ENCODE measurements at regions not wholly inside any gene's neighbourhood (a gene's known extent, or its start where the extent isn't known, plus 50 kb on each side); places are given as distances from the start of the nearest gene placed in this dataset.
"Not testable (repeated sequence)": the region's sequence is repeated elsewhere in the genome, so short reads cannot be mapped to it uniquely, and the experiment has no call there.

GRCh38 chr17:53475002-53475401 lies 347.7 kb upstream of the KIF2B start:
- DNase-seq = no peak

- DNase-seq = no peak
Observed at GRCh38 chr17:53472586-53472985, 350.1 kb upstream of the KIF2B start.

- no peak for DNase-seq
Observed at GRCh38 chr17:53471514-53471913, 351.2 kb upstream of the KIF2B start.

GRCh38 chr17:53470626-53471025 lies 352.1 kb upstream of the KIF2B start:
- DNase-seq = no peak

- DNase-seq = no peak
Observed at GRCh38 chr17:53466733-53467132, 356.0 kb upstream of the KIF2B start.

- DNase-seq = not testable (repeated sequence)
Observed at GRCh38 chr17:53464396-53464795, 358.3 kb upstream of the KIF2B start.

GRCh38 chr17:53463363-53463762 lies 359.4 kb upstream of the KIF2B start:
- DNase-seq = no peak

GRCh38 chr17:53462393-53462811 lies 360.3 kb upstream of the KIF2B start:
- DNase-seq = no peak

- not testable (repeated sequence) for DNase-seq
Observed at GRCh38 chr17:53455943-53456342, 366.8 kb upstream of the KIF2B start.

GRCh38 chr17:53454337-53454736 lies 368.4 kb upstream of the KIF2B start:
- no peak for DNase-seq

GRCh38 chr17:53449324-53449723 lies 373.4 kb upstream of the KIF2B start:
- DNase-seq = no peak

GRCh38 chr17:53428913-53429312 lies 393.8 kb upstream of the KIF2B start:
- no peak for DNase-seq

- no peak for DNase-seq
Observed at GRCh38 chr17:53426505-53426904, 396.2 kb upstream of the KIF2B start.

GRCh38 chr17:53420035-53420641 lies 402.6 kb upstream of the KIF2B start:
- no peak for DNase-seq

- DNase-seq = no peak
Observed at GRCh38 chr17:53409588-53409987, 413.1 kb upstream of the KIF2B start.

GRCh38 chr17:53406907-53407306 lies 415.8 kb upstream of the KIF2B start:
- DNase-seq = no peak

GRCh38 chr17:53391197-53391596 lies 431.5 kb upstream of the KIF2B start:
- DNase-seq = no peak

GRCh38 chr17:53390575-53390974 lies 432.2 kb upstream of the KIF2B start:
- no peak for DNase-seq

- DNase-seq = no peak
Observed at GRCh38 chr17:53387745-53388144, 435.0 kb upstream of the KIF2B start.

GRCh38 chr17:53353919-53354351 lies 468.8 kb upstream of the KIF2B start:
- DNase-seq = no peak

GRCh38 chr17:53344778-53345177 lies 477.9 kb upstream of the KIF2B start:
- no peak for DNase-seq

GRCh38 chr17:53336281-53336680 lies 486.4 kb upstream of the KIF2B start:
- DNase-seq = no peak

- DNase-seq = no peak
Observed at GRCh38 chr17:53335443-53335842, 487.3 kb upstream of the KIF2B start.

GRCh38 chr17:53330756-53331155 lies 492.0 kb upstream of the KIF2B start:
- no peak for DNase-seq

GRCh38 chr17:53321651-53322050 lies 501.1 kb upstream of the KIF2B start:
- no peak for DNase-seq

GRCh38 chr17:53319947-53320346 lies 502.8 kb upstream of the KIF2B start:
- no peak for DNase-seq
